ENCODE measurements at regions not wholly inside any gene's neighbourhood (a gene's known extent, or its start where the extent isn't known, plus 50 kb on each side); places are given as distances from the start of the nearest gene placed in this dataset.
"Not testable (repeated sequence)": the region's sequence is repeated elsewhere in the genome, so short reads cannot be mapped to it uniquely, and the experiment has no call there.

DNA sequence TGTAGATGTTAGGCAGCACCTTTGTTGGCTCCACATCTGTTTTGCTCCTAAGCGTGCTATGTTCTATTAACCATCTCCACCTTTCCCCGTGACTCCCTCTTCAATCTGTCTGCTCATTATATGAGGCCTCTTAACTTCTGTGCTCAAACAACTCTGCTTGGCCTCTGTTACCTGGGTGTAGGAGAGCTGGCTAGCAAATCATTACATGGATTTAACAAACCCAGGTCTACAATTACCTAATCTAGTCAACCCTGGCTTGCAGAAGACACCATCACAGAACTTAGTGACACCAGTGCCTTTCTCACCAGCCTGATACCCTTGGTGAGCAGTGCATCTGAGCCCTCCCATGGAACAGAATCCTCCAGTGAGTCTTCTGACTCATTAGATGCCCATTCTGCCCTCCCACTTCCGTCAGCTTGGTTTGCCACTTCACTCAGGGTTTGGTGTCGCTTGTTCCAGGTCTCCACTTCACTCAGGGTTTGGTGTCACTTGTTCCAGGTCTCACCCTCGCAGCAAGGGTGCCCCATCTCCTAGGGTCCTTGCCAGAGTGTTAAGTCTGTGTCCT is 92.0 kb upstream of the KIF26B start:
- no peaks in the 10 kb centered on the region for H3K36me3 ChIP-seq
- H3K4me3 ChIP-seq = no peak overlapping the region
- no peak overlapping the region for H3K27ac ChIP-seq
- H3K9me3 ChIP-seq = no peaks in the 10 kb centered on the region
- intact Hi-C loops (cut with DNase I) = no loop called here
- TF ChIP-seq, protein P1, sequence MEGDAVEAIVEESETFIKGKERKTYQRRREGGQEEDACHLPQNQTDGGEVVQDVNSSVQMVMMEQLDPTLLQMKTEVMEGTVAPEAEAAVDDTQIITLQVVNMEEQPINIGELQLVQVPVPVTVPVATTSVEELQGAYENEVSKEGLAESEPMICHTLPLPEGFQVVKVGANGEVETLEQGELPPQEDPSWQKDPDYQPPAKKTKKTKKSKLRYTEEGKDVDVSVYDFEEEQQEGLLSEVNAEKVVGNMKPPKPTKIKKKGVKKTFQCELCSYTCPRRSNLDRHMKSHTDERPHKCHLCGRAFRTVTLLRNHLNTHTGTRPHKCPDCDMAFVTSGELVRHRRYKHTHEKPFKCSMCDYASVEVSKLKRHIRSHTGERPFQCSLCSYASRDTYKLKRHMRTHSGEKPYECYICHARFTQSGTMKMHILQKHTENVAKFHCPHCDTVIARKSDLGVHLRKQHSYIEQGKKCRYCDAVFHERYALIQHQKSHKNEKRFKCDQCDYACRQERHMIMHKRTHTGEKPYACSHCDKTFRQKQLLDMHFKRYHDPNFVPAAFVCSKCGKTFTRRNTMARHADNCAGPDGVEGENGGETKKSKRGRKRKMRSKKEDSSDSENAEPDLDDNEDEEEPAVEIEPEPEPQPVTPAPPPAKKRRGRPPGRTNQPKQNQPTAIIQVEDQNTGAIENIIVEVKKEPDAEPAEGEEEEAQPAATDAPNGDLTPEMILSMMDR (IDR thresholded peaks at IDR 0.05) = no peak
- no peak for TF ChIP-seq POLR2A (IDR thresholded peaks at IDR 0.05)
- H3K4me1 ChIP-seq = no peaks in the 10 kb centered on the region
- no peak for DNase-seq (ENCODE audit: extremely low spot score in 2 of 2)
- H3K27me3 ChIP-seq = no peaks in the 10 kb centered on the region

GRCh38 chr1:245061808-245062207 is 93.0 kb upstream of the KIF26B start:
- H3K4me3 ChIP-seq; intact Hi-C loops (cut with DNase I); H3K4me1 ChIP-seq; DNase-seq (ENCODE audit: extremely low spot score in 2 of 2); H3K27me3 ChIP-seq; H3K27ac ChIP-seq; H3K36me3 ChIP-seq; H3K9me3 ChIP-seq: not testable (repeated sequence)

DNA sequence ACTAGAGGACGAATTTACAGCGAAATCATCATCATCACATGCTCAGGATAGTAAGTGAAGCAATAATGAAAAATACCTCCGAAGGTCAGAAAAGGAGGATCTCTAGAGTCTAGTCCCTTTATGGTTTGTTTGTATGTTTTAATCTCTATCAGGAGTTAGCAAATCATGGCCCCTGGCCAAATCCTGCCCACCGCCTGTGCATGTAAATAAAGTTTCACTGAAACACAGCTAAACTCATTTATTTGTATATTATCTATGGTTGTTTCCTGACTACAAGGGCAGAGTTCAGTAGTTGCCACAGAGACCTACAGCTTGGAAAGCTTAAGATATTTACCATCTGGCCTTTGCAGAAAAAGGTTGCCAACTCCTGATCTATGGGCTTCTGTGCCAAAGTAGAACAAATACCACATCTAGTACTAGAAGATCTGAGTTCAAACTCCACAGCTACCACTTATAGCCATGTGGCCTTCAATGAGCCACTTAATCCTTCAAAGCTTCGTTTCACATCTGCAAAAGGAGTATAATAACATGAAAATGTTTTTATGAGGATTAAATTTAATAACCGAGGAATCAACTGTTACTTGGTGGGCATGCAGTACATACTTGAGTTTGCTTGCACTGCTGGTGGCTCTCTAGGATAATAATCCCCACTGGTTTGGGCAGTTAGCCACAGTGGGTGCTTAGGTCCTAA is 94.0 kb upstream of the KIF26B start:
- intact Hi-C loops (cut with DNase I) = no loop called here
- Histone ChIP-seq H3K27me3 (no peaks in the 10 kb centered on the region), H3K36me3 (no peaks in the 10 kb centered on the region), H3K9me3 (no peaks in the 10 kb centered on the region), H3K27ac (no peak overlapping the region), H3K4me1 (no peaks in the 10 kb centered on the region), H3K4me3 (no peak overlapping the region)
- no peak for DNase-seq (ENCODE audit: extremely low spot score in 2 of 2)
- TF ChIP-seq, protein P1 (IDR thresholded peaks at IDR 0.05) = no peak
- TF ChIP-seq POLR2A (IDR thresholded peaks at IDR 0.05) = no peak

GRCh38 chr1:245059806-245060424 is 94.9 kb upstream of the KIF26B start:
- no peaks in the 10 kb centered on the region for H3K4me1 ChIP-seq
- no peak overlapping the region for H3K4me3 ChIP-seq
- no peaks in the 10 kb centered on the region for H3K9me3 ChIP-seq
- no peaks in the 10 kb centered on the region for H3K27me3 ChIP-seq
- H3K27ac ChIP-seq = no peak overlapping the region
- TF ChIP-seq POLR2A (IDR thresholded peaks at IDR 0.05) (no peak), POLR2AphosphoS5 (IDR thresholded peaks at IDR 0.05; ENCODE audit: insufficient read depth in 1 of 2, low read depth in 1 of 2) (no peak)
- TF ChIP-seq, protein P1 (IDR thresholded peaks at IDR 0.05) = no peak
- no peak for DNase-seq (ENCODE audit: extremely low spot score in 2 of 2)
- intact Hi-C loops (cut with DNase I) = no loop called here
- H3K36me3 ChIP-seq = no peaks in the 10 kb centered on the region

DNA sequence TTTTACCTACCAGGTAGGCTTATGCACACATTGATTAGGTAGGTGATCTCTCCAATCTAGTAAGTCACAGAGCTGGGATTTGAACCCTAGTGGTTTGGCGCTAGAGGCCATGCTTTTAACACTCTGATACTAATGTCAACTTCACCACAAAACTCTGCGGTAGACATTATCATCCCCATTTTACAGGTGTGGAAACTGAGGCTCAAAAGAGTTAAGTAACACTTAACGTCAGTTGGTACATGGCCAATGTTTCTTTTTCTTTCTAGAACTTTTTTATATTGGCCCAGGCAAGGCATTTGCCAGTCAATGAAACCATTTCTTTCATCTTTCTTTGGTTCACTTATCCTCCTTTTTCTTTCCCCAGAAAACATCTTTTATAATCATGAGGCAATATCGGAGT is 95.9 kb upstream of the KIF26B start:
- no peaks in the 10 kb centered on the region for H3K4me1 ChIP-seq
- no peaks in the 10 kb centered on the region for H3K9me3 ChIP-seq
- H3K4me3 ChIP-seq = no peak overlapping the region
- H3K27ac ChIP-seq = no peak overlapping the region
- TF ChIP-seq, protein P1 (IDR thresholded peaks at IDR 0.05) = no peak
- TF ChIP-seq POLR2AphosphoS5 (IDR thresholded peaks at IDR 0.05; ENCODE audit: insufficient read depth in 1 of 2, low read depth in 1 of 2) = no peak
- TF ChIP-seq POLR2A (IDR thresholded peaks at IDR 0.05) = no peak
- no peaks in the 10 kb centered on the region for H3K27me3 ChIP-seq
- intact Hi-C loops (cut with DNase I) = no loop called here
- H3K36me3 ChIP-seq = no peaks in the 10 kb centered on the region
- DNase-seq (ENCODE audit: extremely low spot score in 2 of 2) = no peak
